ENCODE measurements at regions not wholly inside any gene's neighbourhood (a gene's known extent, or its start where the extent isn't known, plus 50 kb on each side); places are given as distances from the start of the nearest gene placed in this dataset.

DNA sequence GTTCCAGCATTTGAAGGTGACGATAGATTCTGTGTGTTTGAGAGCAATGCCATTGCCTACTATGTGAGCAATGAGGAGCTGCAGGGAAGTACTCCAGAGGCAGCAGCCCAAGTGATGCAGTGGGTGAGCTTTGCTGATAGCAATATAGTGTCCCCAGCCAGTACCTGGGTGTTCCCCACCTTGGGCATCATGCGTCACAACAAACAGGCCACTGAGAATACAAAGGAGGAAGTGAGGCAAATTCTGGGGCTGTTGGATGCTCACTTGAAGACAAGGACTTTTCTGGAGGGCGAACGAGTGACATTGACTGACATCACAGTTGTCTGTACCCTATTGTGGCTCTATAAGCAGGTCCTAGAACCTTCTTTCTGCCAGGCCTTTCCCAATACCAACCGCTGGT is 142.0 kb downstream of the PLS3 start:
- Histone ChIP-seq H3K4me3 (replicated peaks; ENCODE audit: insufficient read depth, low read length) (no peak overlapping the region), H3K27me3 (ENCODE audit: insufficient read depth, poor library complexity, severe bottlenecking) (no peaks in the 10 kb centered on the region), H3K27ac (replicated peaks) (no peak overlapping the region)
- no peak for DNase-seq (ENCODE audit: low read depth in 1 of 2, low spot score in 1 of 2)
- TF ChIP-seq, protein P1, sequence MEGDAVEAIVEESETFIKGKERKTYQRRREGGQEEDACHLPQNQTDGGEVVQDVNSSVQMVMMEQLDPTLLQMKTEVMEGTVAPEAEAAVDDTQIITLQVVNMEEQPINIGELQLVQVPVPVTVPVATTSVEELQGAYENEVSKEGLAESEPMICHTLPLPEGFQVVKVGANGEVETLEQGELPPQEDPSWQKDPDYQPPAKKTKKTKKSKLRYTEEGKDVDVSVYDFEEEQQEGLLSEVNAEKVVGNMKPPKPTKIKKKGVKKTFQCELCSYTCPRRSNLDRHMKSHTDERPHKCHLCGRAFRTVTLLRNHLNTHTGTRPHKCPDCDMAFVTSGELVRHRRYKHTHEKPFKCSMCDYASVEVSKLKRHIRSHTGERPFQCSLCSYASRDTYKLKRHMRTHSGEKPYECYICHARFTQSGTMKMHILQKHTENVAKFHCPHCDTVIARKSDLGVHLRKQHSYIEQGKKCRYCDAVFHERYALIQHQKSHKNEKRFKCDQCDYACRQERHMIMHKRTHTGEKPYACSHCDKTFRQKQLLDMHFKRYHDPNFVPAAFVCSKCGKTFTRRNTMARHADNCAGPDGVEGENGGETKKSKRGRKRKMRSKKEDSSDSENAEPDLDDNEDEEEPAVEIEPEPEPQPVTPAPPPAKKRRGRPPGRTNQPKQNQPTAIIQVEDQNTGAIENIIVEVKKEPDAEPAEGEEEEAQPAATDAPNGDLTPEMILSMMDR (IDR thresholded peaks at IDR 0.05; ENCODE audit: insufficient read depth, low read length): no peak

DNA sequence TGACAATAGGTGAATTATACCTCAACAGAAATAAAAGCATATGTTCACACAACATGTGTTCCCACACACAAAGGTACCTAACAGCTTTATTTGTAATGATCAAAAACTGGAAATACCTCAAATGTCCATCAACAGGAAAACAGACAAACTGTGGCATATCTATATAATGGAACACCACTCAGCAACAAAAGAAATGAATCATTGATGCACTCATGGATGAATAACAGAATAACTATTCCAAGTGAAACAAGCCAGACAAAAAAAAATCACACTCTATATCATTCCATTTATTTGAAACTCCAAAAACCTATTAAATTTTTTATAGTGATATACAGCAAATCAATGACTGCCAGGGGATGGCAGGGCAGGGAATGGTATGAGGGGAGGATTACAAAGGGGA is 148.1 kb downstream of the PLS3 start:
- no peak for DNase-seq (ENCODE audit: low read depth in 1 of 2, low spot score in 1 of 2)
- no peak overlapping the region for H3K27ac ChIP-seq (replicated peaks)
- no peaks in the 10 kb centered on the region for H3K27me3 ChIP-seq (ENCODE audit: insufficient read depth, poor library complexity, severe bottlenecking)
- TF ChIP-seq, protein P2, sequence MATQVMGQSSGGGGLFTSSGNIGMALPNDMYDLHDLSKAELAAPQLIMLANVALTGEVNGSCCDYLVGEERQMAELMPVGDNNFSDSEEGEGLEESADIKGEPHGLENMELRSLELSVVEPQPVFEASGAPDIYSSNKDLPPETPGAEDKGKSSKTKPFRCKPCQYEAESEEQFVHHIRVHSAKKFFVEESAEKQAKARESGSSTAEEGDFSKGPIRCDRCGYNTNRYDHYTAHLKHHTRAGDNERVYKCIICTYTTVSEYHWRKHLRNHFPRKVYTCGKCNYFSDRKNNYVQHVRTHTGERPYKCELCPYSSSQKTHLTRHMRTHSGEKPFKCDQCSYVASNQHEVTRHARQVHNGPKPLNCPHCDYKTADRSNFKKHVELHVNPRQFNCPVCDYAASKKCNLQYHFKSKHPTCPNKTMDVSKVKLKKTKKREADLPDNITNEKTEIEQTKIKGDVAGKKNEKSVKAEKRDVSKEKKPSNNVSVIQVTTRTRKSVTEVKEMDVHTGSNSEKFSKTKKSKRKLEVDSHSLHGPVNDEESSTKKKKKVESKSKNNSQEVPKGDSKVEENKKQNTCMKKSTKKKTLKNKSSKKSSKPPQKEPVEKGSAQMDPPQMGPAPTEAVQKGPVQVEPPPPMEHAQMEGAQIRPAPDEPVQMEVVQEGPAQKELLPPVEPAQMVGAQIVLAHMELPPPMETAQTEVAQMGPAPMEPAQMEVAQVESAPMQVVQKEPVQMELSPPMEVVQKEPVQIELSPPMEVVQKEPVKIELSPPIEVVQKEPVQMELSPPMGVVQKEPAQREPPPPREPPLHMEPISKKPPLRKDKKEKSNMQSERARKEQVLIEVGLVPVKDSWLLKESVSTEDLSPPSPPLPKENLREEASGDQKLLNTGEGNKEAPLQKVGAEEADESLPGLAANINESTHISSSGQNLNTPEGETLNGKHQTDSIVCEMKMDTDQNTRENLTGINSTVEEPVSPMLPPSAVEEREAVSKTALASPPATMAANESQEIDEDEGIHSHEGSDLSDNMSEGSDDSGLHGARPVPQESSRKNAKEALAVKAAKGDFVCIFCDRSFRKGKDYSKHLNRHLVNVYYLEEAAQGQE (IDR thresholded peaks at IDR 0.05; ENCODE audit: insufficient replicate concordance, low read depth): no peak
- TF ChIP-seq SPI1 (IDR thresholded peaks at IDR 0.05; ENCODE audit: borderline replicate concordance, low read depth) (no peak), POLR2AphosphoS5 (IDR thresholded peaks at IDR 0.05; ENCODE audit: low read depth) (no peak), GABPA (IDR thresholded peaks at IDR 0.05; ENCODE audit: low read depth) (no peak)
- TF ChIP-seq, protein P1 (IDR thresholded peaks at IDR 0.05; ENCODE audit: insufficient read depth, low read length): no peak
- no peak overlapping the region for H3K4me3 ChIP-seq (replicated peaks; ENCODE audit: insufficient read depth, low read length)

DNA sequence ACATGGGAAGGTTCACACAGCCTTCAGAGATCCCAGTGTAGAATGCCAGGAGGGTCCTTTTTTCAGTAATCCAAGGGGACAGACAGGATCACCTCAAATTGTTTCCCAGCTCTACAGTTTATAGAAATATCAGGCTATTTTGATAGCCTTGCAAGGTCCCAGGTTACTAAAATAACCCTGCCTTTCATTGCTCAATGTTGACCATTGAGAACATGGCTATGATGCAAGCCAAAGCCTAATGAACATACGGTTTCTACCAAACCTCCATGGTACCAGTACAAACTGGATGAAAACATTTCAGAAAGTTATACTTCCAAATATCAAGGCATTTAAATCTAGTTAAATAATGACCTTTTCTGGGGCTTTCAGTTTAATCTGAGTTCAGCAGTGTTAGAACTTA is 151.5 kb downstream of the PLS3 start:
- TF ChIP-seq, protein P2 (IDR thresholded peaks at IDR 0.05; ENCODE audit: insufficient replicate concordance, low read depth): no peak
- no peak for TF ChIP-seq POLR2AphosphoS5 (IDR thresholded peaks at IDR 0.05; ENCODE audit: low read depth)
- TF ChIP-seq, protein P1 (IDR thresholded peaks at IDR 0.05; ENCODE audit: insufficient read depth, low read length): no peak
- no peak for TF ChIP-seq GABPA (IDR thresholded peaks at IDR 0.05; ENCODE audit: low read depth)
- no peak for TF ChIP-seq SPI1 (IDR thresholded peaks at IDR 0.05; ENCODE audit: borderline replicate concordance, low read depth)
- Histone ChIP-seq H3K4me3 (replicated peaks; ENCODE audit: insufficient read depth, low read length) (no peak overlapping the region), H3K27me3 (ENCODE audit: insufficient read depth, poor library complexity, severe bottlenecking) (no peaks in the 10 kb centered on the region), H3K27ac (replicated peaks) (no peak overlapping the region)
- no peak for DNase-seq (ENCODE audit: low read depth in 1 of 2, low spot score in 1 of 2)

DNA sequence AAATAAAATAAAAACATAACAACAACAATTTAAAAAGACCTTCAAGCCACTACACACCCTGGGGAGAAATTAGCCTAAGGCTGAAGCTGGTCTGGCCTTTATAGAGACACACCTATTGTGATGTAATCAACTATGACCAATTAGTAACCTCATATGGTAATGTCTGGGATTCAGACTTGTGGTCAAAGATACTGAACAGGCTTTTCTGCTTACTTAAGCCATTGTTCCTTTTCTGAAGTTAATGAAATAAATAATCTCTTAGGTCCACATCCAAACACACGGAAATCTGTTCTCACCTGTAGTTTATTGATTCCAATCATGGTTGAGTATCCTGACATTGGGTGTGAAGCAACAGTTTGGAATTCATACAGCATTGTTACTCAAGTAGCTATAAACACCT is 152.5 kb downstream of the PLS3 start:
- no peak for TF ChIP-seq GABPA (IDR thresholded peaks at IDR 0.05; ENCODE audit: low read depth)
- TF ChIP-seq, protein P1 (IDR thresholded peaks at IDR 0.05; ENCODE audit: insufficient read depth, low read length): no peak
- no peak for TF ChIP-seq POLR2AphosphoS5 (IDR thresholded peaks at IDR 0.05; ENCODE audit: low read depth)
- TF ChIP-seq, protein P2 (IDR thresholded peaks at IDR 0.05; ENCODE audit: insufficient replicate concordance, low read depth): no peak
- no peak for TF ChIP-seq SPI1 (IDR thresholded peaks at IDR 0.05; ENCODE audit: borderline replicate concordance, low read depth)
- Histone ChIP-seq H3K27ac (replicated peaks) (no peak overlapping the region), H3K4me3 (replicated peaks; ENCODE audit: insufficient read depth, low read length) (no peak overlapping the region), H3K27me3 (ENCODE audit: insufficient read depth, poor library complexity, severe bottlenecking) (no peaks in the 10 kb centered on the region)
- DNase-seq (ENCODE audit: low read depth in 1 of 2, low spot score in 1 of 2): no peak
